ENCODE measurements at regions not wholly inside any gene's neighbourhood (a gene's known extent, or its start where the extent isn't known, plus 50 kb on each side); places are given as distances from the start of the nearest gene placed in this dataset.

DNA sequence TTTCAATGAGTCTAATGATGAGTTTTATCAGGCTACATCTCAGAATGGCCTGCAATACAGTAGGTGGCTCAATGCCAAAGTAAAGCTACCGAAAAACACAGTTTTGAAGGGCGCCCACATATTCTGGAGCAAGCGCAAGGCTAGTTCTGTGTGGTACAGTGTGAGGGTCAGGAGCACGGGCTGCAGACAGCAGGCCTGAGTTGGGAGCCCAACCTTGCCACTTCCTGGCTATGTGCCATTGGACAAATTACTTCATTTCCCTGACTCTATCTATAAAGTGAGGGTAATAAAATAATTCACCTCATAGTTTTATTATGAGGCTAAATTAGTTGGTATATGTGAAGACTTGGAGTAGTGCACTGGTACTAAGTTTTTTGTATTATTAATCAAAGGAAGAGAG lies 150.7 kb downstream of the OPN5 start:
- DNase-seq (ENCODE audit: low read depth in 2 of 2): no peak

DNA sequence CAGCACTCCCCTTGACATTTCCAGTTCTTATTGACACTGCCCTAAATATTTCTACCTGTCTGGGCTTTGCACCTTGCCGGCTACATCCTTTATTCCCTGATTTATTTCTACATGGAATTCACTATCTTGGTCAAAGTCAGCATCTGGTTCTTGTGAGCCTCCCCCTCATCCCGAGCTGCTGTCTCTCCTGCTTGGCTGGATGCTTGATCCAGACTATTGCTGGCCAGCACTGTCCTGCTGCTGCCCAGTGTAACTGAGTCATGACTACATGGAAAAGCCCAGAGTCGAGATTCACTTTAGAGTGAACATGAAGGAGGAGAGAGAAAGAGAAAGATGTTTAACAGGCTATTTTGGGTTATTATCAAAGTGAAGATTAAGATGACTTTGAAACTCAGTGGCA lies 142.2 kb downstream of the OPN5 start:
- no peak for DNase-seq (ENCODE audit: low read depth in 2 of 2)

DNA sequence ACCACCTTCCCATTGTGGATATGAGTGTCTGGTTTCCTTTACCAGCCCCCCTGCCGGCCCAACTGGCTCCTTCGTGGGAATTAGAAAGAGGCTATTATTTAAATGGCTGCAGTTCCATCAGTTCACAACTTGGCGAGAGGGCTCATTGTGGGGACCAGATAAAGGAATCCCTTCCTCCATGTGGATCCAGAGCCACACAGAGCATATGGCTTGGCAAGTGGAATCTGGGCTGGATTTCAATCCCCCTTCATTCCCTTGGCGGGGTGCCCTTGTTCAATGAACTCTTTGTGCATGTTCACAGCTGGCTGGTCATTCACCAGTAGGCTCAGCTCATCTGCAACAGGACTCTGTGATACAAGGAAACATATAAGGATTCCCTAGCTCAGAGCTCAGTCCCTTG lies 140.6 kb downstream of the OPN5 start:
- DNase-seq (ENCODE audit: low read depth in 2 of 2): no peak

DNA sequence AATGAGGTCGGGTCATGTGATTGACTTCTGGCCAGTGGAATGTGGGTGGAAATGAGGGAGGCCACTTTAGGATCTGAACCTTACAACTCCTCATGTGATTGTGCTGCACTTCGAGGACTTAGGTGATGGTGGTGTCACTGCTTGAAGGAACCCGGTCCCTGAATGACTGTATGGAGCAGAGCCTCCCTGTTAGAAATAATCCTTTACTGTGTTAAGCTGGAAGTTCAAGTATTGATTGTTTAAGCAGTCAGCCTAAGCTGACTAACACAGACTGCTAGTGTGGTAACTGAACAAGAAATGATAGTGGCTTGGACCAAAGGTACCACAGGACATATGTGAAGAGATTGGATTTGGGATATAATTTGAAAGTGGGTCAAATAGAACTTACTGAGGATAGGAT lies 138.0 kb downstream of the OPN5 start:
- DNase-seq (ENCODE audit: low read depth in 2 of 2): no peak

DNA sequence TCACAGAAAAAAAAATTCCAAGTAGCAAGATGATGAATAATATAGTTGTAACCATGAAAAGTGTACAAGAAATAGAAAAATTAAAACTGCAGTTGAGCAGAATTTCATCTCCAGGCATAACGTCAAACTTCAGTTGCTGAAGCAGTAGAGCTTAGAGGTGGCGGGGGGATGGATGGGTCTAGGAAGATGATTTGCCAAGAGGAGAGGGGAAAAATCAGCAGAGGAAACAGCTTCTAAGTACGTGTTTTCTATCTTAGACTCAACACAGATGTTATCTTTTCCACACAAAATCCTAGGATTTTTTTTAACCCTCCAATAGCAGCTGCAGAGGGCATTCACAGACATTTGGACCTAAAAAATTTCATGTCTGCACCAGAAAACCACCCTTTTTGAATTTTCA lies 136.0 kb downstream of the OPN5 start:
- DNase-seq (ENCODE audit: low read depth in 2 of 2): no peak

DNA sequence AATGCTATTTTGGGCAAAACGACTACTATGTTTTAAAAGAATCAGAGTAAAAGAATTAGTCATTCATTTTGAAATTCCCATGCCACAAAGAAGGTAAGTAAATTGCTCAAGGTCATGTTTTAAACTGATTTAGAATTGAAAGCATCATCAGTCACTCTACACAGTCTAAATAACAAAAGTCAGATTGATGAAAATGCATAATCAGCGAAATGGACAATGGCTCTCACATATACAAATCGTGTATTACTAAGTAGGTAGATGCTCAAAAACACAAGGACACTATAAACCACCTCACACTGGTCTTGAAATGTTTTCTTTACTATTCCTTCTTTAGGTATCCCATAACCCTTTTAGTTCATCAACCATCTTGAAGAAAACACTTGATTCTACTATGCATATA lies 135.4 kb downstream of the OPN5 start:
- DNase-seq (ENCODE audit: low read depth in 2 of 2): no peak

DNA sequence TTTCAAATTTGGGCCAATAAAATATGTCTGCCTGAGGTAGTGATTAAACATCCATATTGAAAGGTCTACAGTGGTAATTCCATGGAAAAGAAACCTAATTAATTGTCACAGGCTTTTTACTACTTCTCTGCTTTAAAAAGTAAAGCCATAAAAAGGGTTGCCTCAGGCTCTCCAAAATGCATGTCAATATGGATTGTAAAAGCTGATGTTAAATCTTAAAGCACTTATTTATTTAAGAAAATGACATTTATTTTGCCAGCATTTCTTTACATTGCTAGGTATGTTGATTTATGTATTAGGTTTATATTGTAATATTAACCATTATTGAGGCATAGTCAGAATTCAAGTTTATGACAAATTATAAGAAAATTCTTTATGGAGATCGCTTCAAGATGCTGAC lies 133.2 kb downstream of the OPN5 start:
- no peak for DNase-seq (ENCODE audit: low read depth in 2 of 2)

DNA sequence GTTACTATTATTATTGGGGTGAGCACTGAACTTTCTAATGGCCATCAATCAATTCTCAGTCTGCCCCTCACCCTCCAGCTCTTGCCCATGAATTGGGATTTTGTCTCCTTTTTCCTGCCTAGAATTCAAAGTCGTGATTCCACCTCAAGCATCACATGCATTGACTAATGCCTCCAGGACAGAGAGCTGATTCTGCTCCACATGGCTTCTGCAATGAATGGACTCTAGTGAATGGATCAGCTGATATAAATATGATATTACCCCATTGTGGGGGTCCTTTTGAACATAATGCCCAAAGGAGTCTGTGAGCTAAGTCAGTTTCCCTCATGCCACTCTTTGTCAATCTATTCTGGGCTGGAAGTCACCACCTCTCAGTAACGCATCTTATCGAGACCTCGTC lies 126.4 kb downstream of the OPN5 start:
- no peak for DNase-seq (ENCODE audit: low read depth in 2 of 2)

DNA sequence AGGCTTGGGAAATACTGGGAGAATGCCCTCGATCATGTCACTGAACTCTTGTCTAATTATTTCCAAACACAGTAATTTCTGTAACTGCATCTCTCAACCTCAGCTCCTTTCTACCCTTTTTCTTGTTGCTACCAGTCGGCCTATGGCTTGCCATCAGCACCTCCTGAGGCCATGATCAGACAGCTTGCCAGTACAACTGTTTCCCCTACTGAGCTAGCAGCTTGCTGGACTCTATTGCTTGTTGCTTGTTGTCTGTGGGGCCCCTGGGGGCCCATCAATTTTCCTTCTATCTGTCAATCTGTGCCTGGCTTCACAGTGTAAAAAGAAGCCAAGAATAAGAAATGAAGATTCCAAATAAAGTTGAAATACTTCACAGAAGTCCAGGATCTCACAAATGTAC lies 123.9 kb downstream of the OPN5 start:
- no peak for DNase-seq (ENCODE audit: low read depth in 2 of 2)

DNA sequence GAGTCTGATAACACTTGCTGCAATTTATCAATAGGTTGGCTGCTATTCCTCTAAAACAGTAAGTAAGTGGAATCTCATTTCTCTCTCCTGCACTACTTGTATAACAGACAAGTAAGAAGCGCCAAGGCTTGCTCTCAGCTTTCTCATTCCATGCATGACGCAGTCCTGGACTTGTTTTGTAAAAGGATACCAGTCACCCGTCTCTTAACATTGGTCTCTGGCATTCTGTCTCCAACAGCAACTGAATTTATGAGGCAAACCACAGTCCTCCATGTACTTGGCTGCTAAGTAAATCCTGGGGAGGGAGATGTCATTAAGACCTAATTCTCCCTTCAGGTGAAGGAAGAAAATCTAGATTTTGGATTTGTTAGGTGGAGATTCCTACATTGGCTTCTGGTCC lies 115.4 kb downstream of the OPN5 start:
- DNase-seq (ENCODE audit: low read depth in 2 of 2): no peak

DNA sequence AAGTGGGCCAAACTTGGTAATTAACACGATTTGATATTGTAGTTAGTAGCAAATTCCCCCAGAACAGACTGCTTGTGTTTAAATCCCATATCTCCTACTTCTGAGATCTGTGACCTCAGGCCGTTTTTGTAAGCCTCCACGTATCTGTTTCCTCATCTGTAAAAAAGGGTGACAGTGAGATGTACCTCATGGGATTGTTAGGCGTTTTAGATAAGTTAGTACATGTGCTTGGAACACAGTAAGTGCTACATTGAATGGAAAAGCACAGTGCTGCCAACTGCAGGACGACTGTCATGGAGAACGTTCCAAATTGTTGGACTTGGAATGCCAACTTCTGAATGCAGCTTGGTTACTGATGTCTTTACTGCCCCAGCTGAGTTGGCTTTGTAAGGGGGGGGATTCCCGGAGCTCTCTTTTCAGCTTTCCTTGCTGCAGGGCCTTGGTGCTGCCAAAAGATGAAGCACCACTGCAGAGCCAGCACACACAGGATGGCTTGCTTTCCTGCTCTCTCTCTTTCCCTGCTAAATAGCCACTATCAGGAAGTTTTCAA lies 108.6 kb downstream of the OPN5 start:
- no peak for DNase-seq (ENCODE audit: low read depth in 2 of 2)

DNA sequence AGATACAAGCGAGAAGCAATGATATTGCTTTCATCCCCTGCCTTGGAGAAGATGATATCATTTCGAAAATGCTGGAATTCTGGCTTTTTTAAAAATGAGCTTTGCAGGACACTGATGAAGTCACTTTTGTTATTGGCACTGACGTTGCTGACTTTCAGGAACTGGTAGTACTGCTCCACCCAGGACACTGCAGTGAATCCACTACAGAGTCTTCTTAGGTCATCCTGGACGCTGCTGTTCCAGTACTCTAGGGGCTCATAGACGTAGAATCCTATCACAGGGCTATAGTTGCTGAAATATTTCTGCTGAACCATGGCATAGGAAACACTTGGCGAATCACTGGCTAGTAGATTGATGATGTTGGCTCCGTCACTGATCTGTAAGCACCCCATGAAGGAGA lies 97.2 kb downstream of the OPN5 start:
- no peak for DNase-seq (ENCODE audit: low read depth in 2 of 2)

All from dermis microvascular lymphatic vessel endothelial cell (primary cell).